SJCRH30 (cell line): ENCODE measurements at regions not wholly inside any gene's neighbourhood (a gene's known extent, or its start where the extent isn't known, plus 50 kb on each side); places are given as distances from the start of the nearest gene placed in this dataset.

Source experiments
- DNase-seq, 2 experiments: peaks; one replicate each; pipeline ENCODE4 v3.0.0-alpha.2; 2015 to 2020
- H3K27ac ChIP-seq: fragments of 250-450 bp; sonication (Bioruptor Pico); 2 replicates; pipeline ENCODE4 v1.5.1; 2020; ENCODE audit warnings: mild to moderate bottlenecking, moderate library complexity
- H3K27me3 ChIP-seq: fragments of 250-450 bp; sonication (Bioruptor Pico); 2 replicates; pipeline ENCODE4 v1.5.1; 2020; ENCODE audit warnings: mild to moderate bottlenecking, moderate library complexity
- H3K36me3 ChIP-seq: fragments of 250-450 bp; sonication (Bioruptor Pico); 2 replicates; pipeline ENCODE4 v1.5.1; 2020; ENCODE audit warnings: mild to moderate bottlenecking, moderate library complexity
- H3K4me1 ChIP-seq: fragments of 250-450 bp; sonication (Bioruptor Pico); 2 replicates; pipeline ENCODE4 v1.5.1; 2020; ENCODE audit warnings: mild to moderate bottlenecking, moderate library complexity
- H3K4me3 ChIP-seq: fragments of 250-450 bp; sonication (Bioruptor Pico); 2 replicates; pipeline ENCODE4 v1.5.1; 2020; ENCODE audit warnings: mild to moderate bottlenecking, moderate library complexity
- H3K9me3 ChIP-seq: fragments of 250-450 bp; sonication (Bioruptor Pico); replicated peaks from 2 replicates; pipeline ENCODE4 v1.5.1; 2020; ENCODE audit warnings: mild to moderate bottlenecking, moderate library complexity

DNA sequence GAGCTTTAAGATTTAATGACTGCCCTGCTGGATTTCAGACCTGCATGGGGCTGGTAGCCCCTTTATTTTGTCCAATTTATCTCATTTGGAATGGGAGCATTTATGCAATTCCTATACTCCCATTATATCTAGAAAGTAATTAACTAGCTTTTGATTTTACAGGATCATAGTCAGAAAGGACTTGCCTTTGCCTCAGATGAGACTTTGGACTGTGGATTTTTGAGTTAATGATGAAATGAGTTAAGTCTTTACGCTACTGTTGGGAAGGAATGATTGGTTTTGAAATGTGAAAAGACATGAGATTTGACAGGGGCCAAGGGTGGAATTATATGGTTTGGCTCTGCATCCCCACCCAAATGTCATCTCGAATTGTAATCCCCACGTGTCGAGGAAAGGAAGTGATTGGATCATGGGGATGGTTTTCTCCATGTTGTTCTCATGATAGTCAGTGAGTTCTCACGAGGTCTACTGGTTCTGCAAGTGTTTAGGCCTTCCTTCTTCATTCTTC, 213.1 kb upstream of the DCN start:
- Histone ChIP-seq H3K4me1 (no peaks in the 10 kb centered on the region), H3K36me3 (no peaks in the 10 kb centered on the region)
- DNase-seq: no peak

DNA sequence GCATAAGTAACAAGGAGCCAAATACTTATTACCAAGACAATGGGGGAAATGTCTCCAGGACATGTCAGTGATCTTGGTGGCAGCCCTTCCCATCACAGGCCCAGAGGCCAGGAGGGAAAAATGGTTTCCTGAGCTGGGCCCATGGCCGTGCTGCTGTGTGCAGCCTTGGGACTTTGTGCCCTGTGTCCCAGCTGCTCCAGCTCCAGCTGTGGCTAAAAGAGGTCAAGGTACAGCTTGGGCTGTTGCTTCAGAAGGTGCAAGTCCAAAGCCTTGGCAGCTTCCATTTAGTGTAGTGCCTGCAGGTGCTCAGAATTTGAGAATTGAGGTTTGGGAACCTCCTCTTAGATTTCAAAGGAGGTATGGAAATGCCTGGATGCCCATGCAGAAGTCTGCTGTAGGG, 212.3 kb upstream of the DCN start:
- no peaks in the 10 kb centered on the region for H3K27me3 ChIP-seq
- no peaks in the 10 kb centered on the region for H3K4me1 ChIP-seq
- 0 out of 2 replicates have a peak, but pooled peaks cover 2% of the 10 kb centered on the region for H3K9me3 ChIP-seq
- H3K36me3 ChIP-seq: no peaks in the 10 kb centered on the region
- no peak for DNase-seq
- H3K27ac ChIP-seq: no peak overlapping the region
- no peak overlapping the region for H3K4me3 ChIP-seq

More for the DNA sequence above, 213.1 kb upstream of the DCN start:
- 0 out of 2 replicates have a peak, but pooled peaks cover 2% of the 10 kb centered on the region for H3K9me3 ChIP-seq
- H3K27ac ChIP-seq: no peak overlapping the region
- H3K4me3 ChIP-seq: no peak overlapping the region
- H3K27me3 ChIP-seq: no peaks in the 10 kb centered on the region

DNA sequence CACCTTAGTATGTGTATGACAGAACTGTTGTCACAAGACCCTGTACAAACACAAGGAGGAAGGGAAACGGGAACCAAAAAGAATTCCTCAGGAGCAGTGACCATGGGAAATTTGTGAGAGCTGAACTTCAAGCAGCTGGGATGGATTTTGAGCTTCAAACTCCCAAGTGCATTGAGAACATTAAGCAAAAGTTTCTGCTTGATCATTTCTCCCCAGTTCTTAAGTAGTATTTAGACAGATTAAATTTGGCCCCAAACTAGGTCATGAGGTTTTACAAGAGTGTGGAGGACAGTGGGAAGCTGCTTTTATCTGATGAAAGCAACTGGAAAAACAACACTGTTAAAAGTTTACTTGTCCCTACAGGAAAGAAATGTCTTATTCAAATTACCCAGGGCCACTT, 206.0 kb upstream of the DCN start:
- Histone ChIP-seq H3K4me1 (peaks cover 6% of the 10 kb centered on the region), H3K27me3 (no peaks in the 10 kb centered on the region), H3K27ac (no peak overlapping the region), H3K4me3 (no peak overlapping the region), H3K9me3 (0 out of 2 replicates have a peak, but pooled peaks cover 2% of the 10 kb centered on the region), H3K36me3 (no peaks in the 10 kb centered on the region)
- peak in 1 of 2 experiments; percentile 51 for DNase-seq

DNA sequence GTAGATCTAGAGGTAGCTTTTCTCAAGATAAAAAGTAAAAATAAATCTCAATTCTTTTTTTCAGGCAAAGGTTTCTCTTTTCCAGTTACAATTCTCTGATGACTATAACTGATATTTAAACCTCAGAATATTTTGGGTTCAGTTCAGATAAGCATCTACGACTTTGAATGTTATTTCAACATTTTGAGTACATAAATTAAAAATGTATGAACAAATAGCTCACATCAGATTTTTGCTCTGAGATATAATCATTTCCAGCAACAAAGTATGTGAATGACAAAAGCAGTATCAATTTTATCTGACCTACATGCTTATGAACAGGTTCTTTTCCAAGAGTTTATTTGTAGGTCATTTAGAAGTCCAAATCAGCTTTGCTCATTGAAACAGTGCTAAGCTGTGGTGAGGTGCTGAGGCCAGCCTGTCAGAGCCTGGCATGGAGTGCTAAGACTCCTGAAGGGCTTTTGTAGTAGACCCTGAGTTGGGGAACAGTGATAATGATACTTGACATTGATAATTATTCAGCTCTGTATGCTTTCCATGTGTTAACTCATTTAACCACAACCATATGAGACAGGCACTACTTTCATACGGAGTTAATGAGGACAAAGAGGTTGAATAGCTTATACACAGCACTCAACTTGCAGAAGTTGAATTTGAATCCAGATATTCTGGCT, 205.0 kb upstream of the DCN start:
- Histone ChIP-seq H3K27me3 (no peaks in the 10 kb centered on the region), H3K4me3 (no peak overlapping the region), H3K4me1 (peaks cover 6% of the 10 kb centered on the region), H3K9me3 (0 out of 2 replicates have a peak, but pooled peaks cover 2% of the 10 kb centered on the region), H3K27ac (no peak overlapping the region), H3K36me3 (no peaks in the 10 kb centered on the region)
- DNase-seq: no peak

GRCh38 chr12:91384806-91385205, 202.2 kb upstream of the DCN start:
- Histone ChIP-seq H3K27ac (no peak overlapping the region), H3K4me1 (peaks cover 6% of the 10 kb centered on the region), H3K9me3 (no peaks in the 10 kb centered on the region), H3K4me3 (no peak overlapping the region), H3K36me3 (no peaks in the 10 kb centered on the region), H3K27me3 (no peaks in the 10 kb centered on the region)
- no peak for DNase-seq

DNA sequence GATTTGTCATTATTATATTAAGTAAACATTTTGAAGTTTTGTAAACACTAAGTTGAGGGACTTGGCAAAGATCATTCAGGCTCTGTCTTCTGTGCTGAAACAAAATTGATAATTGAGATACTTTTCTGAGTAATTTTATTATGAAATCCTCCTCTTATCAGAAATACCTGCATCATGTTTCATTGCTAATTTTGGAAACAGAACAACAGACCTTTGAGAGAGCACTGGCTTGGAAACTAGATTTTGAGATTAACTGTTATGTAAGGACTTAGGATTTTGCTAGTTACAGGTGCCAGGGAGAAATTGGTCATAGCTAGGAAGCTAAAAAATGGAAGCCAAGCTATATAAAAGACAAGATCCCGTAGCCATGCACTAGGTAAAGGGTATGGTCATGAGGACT, 201.7 kb upstream of the DCN start:
- H3K27ac ChIP-seq: no peak overlapping the region
- no peaks in the 10 kb centered on the region for H3K9me3 ChIP-seq
- H3K4me3 ChIP-seq: no peak overlapping the region
- no peaks in the 10 kb centered on the region for H3K27me3 ChIP-seq
- DNase-seq: no peak
- no peaks in the 10 kb centered on the region for H3K36me3 ChIP-seq
- peaks cover 6% of the 10 kb centered on the region for H3K4me1 ChIP-seq

DNA sequence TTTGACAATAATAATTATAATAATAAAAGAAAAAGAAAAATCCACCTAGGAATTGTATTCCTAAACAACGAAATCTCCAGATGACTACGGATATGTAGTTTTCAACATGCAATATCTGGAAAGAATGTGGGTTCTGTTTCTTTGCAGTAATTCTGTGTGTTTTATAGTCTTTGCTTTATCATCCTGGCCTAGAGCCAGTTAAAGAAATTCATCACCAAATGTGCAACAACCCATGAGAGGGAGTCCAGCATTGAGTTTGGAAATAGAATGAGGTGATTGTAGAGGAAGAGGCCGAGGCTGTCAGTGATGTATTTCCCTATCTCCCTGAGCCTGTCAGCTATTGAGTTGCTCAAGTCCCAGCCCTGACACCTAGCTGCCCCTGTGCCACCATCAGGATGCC, 200.5 kb upstream of the DCN start:
- no peak overlapping the region for H3K4me3 ChIP-seq

DNA sequence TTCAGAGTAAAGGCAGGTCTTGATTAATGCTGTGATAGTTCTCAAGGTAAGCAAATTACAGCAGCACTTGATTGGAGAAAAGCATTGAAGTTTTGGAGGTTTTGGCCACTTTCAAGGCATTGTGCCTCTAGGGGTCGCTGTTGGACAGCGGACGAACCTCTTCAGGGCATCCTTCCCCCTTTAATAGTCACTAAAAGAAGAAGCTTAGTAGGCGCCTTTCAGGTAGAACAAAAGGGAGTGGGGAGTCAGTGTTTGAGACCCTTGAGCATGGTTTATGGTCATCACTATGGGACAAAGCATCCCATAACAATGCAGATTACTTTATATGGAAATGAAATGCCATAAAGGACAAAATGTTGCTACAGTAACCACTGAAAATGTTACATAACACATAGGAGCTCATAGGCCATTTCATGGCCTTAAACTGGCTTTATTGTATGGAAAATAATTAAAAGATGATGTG, 199.5 kb upstream of the DCN start:
- no peaks in the 10 kb centered on the region for H3K27me3 ChIP-seq
- no peaks in the 10 kb centered on the region for H3K4me1 ChIP-seq
- DNase-seq: peak; percentile 72 to 88
- peak overlapping the region; percentile 30 for H3K27ac ChIP-seq
- no peaks in the 10 kb centered on the region for H3K36me3 ChIP-seq
- no peaks in the 10 kb centered on the region for H3K9me3 ChIP-seq
- H3K4me3 ChIP-seq: peak overlapping the region; percentile 58

More for the DNA sequence above, 200.5 kb upstream of the DCN start:
- no peaks in the 10 kb centered on the region for H3K9me3 ChIP-seq
- no peaks in the 10 kb centered on the region for H3K27me3 ChIP-seq
- no peaks in the 10 kb centered on the region; the same call in 1 of the 2 replicates for H3K4me1 ChIP-seq
- no peak overlapping the region for H3K27ac ChIP-seq
- DNase-seq: no peak
- no peaks in the 10 kb centered on the region for H3K36me3 ChIP-seq

GRCh38 chr12:91381309-91381804, 198.7 kb upstream of the DCN start:
- DNase-seq: peak; percentile 71 to 85
- Histone ChIP-seq H3K4me3 (peak overlapping the region; percentile 58), H3K27me3 (no peaks in the 10 kb centered on the region), H3K27ac (peak overlapping the region; percentile 30), H3K36me3 (no peaks in the 10 kb centered on the region), H3K4me1 (no peaks in the 10 kb centered on the region), H3K9me3 (no peaks in the 10 kb centered on the region)

- Histone ChIP-seq H3K27ac (no peak overlapping the region), H3K36me3 (no peaks in the 10 kb centered on the region), H3K9me3 (no peaks in the 10 kb centered on the region), H3K27me3 (no peaks in the 10 kb centered on the region), H3K4me1 (no peaks in the 10 kb centered on the region), H3K4me3 (no peak overlapping the region)
- no peak for DNase-seq
Observed at GRCh38 chr12:91380631-91381030, 198.0 kb upstream of the DCN start.

DNA sequence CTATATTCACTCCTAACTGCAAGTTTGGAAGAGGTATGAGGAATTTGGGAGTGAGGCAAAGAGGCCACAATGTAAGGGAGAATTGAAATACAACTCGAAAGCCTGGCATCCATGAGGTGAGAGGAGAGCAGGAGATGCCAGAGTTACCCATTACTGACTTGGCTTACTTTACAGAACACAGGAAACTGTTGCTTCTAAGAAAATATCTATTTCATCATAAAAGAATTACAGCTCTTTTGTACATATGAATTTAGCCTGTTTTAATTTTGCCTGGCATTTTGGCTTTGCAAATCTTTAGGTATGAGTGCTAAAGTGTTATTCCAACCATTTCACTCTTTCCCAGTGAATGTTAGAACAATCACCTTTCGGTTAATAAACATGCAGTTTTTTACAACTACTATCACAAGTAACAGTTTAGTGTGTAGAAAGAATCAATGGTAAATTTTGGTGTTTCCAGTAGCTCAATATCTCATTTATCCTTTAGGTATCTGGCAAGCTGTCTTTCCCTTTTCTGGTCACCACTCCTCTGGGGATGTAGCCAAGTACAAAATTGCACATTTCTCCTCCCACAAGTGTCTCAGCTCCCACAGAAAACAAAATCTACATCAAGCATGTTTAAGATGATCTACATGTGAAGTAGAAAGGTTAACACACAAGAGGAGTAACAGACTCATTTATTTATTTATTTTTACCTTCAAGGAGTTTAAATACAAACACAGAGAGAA, 196.6 kb upstream of the DCN start:
- no peaks in the 10 kb centered on the region for H3K36me3 ChIP-seq
- no peak overlapping the region for H3K27ac ChIP-seq
- no peaks in the 10 kb centered on the region for H3K9me3 ChIP-seq
- H3K4me3 ChIP-seq: no peak overlapping the region
- no peaks in the 10 kb centered on the region for H3K27me3 ChIP-seq
- no peak for DNase-seq
- H3K4me1 ChIP-seq: no peaks in the 10 kb centered on the region

DNA sequence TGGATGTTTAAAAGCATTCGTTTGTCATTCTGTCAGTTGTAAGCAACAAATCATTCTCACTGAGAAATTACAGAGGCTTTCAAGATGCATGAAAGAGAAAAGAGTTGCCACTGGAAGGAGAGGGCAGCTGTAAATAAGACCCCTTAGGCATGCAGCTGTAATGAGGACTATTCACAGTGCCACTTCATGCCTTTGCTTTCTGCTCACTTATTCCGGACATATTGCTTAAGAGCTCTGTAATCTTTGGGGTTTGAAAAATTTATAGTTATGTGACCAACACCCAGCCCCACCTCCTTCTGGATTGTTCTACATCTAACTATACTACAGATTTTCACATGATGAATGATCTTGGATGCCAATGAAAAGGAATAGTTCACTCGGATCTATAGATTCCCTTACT, 194.8 kb upstream of the DCN start:
- H3K4me3 ChIP-seq: no peak overlapping the region
- no peaks in the 10 kb centered on the region for H3K36me3 ChIP-seq
- no peaks in the 10 kb centered on the region for H3K4me1 ChIP-seq
- no peaks in the 10 kb centered on the region for H3K9me3 ChIP-seq
- no peak overlapping the region for H3K27ac ChIP-seq
- H3K27me3 ChIP-seq: no peaks in the 10 kb centered on the region
- no peak for DNase-seq

DNA sequence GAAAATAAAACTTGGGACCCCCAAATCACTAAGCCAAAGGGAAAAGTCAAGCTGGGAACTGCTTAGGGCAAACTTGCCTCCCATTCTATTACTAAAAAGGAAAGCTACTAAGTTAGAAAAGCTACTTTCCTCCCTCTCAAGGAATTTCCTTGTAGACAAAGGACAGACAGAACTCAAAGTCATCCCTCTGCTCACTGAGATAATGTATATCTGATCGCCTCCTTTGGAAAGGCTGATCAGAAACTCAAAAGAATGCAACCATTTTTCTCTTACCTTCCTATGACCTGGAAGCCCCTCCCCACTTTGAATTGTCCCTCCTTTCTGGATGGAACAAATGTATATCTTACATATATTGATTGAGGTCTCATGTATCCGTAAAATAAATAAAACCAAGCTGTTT, 190.5 kb upstream of the DCN start:
- H3K27ac ChIP-seq: no peak overlapping the region
- no peak for DNase-seq
- no peaks in the 10 kb centered on the region for H3K27me3 ChIP-seq
- no peaks in the 10 kb centered on the region for H3K9me3 ChIP-seq
- no peaks in the 10 kb centered on the region for H3K4me1 ChIP-seq
- H3K36me3 ChIP-seq: no peaks in the 10 kb centered on the region
- no peak overlapping the region for H3K4me3 ChIP-seq

- H3K27ac ChIP-seq: no peak overlapping the region
- no peaks in the 10 kb centered on the region for H3K27me3 ChIP-seq
- H3K9me3 ChIP-seq: no peaks in the 10 kb centered on the region
- no peak overlapping the region for H3K4me3 ChIP-seq
- peak in 1 of 2 experiments; percentile 1 for DNase-seq
- no peaks in the 10 kb centered on the region for H3K4me1 ChIP-seq
- no peaks in the 10 kb centered on the region for H3K36me3 ChIP-seq
Observed at GRCh38 chr12:91370086-91370868, 187.7 kb upstream of the DCN start.

DNA sequence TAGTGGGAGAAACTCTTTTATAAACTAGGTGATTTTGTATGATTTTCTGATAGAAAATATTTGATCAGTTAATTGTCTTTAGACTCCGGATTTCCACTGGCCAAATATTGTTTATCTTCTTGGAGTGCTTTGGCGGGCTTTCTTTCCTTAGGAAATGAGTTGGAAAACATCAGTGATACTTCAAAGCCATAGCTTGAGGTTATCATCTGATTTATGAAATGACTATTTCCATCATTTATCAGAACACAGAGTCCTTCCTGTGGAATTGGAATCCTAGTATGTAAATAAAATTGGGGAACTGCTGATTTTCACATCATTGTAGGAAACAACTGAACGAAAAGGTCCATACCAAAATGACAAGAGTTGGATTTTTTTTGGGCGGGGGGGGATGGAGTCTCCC, 186.0 kb upstream of the DCN start:
- no peak for DNase-seq
- Histone ChIP-seq H3K27me3 (no peaks in the 10 kb centered on the region), H3K9me3 (no peaks in the 10 kb centered on the region), H3K36me3 (no peaks in the 10 kb centered on the region), H3K4me1 (no peaks in the 10 kb centered on the region), H3K27ac (no peak overlapping the region), H3K4me3 (no peak overlapping the region)
